ENCODE measurements at regions not wholly inside any gene's neighbourhood (a gene's known extent, or its start where the extent isn't known, plus 50 kb on each side); places are given as distances from the start of the nearest gene placed in this dataset.

DNA sequence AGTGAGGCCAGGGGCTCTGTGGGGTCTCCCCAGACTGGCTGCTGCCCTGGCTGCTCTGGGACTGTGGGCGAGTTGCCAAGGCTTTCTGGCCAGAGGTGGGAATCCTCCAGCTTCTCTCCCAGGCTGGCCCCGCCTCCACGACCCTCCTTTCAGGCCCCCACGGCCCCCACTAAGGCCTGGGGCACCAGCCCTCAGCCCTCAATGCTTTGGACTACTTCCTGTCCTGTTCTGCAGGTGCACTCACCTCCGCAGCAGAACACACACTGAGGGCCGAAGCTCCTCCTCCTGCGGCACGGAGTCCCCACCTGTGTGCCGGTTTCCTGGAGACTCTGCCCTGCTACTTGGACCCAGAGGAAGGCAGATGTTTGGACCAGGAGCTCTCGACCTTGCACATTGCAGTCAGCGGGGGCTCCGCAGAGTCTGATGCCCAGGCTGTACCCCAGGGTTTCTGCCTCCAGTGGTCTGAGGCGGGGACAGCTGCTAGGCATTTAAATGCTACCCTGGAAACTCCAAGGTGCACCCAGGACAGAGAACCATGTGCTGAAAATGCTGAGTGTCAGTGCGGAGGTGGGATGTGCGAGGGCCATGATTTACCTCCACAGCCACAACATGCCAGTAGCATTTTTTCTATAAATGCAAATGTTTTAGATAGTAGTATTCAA lies 223.8 kb downstream of the IRF8 start (continued):
- TF ChIP-seq, protein P1, sequence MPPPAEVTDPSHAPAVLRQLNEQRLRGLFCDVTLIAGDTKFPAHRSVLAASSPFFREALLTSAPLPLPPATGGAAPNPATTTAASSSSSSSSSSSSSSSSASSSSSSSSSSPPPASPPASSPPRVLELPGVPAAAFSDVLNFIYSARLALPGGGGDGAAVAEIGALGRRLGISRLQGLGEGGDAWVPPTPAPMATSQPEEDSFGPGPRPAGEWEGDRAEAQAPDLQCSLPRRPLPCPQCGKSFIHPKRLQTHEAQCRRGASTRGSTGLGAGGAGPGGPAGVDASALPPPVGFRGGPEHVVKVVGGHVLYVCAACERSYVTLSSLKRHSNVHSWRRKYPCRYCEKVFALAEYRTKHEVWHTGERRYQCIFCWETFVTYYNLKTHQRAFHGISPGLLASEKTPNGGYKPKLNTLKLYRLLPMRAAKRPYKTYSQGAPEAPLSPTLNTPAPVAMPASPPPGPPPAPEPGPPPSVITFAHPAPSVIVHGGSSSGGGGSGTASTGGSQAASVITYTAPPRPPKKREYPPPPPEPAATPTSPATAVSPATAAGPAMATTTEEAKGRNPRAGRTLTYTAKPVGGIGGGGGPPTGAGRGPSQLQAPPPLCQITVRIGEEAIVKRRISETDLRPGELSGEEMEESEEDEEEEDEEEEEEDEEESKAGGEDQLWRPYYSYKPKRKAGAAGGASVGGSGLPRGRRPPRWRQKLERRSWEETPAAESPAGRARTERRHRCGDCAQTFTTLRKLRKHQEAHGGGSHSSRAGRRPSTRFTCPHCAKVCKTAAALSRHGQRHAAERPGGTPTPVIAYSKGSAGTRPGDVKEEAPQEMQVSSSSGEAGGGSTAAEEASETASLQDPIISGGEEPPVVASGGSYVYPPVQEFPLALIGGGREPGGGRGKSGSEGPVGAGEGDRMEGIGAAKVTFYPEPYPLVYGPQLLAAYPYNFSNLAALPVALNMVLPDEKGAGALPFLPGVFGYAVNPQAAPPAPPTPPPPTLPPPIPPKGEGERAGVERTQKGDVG (CRISPR knock-in tag; IDR thresholded peaks at IDR 0.05) = no peak

DNA sequence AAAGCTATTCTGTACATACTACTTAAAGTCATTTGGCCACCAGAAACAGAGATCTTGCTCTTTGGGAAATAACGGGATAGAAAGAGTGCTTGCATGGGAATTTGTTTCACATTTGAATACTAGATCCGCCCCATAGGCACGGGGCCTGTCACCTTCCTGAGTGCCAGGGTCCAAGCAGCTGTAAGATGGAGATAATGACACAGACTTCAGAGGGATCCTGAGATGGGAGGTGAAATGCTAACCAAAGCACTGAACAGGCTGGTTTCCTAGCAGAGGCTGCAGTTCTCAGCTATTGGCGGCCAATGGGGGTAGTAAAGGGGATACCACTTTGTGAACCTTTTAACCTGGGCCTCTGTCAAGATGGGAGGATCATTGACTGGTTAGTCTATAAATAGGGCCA lies 225.4 kb downstream of the IRF8 start:
- no peak overlapping the region for H3K4me2 ChIP-seq (ENCODE audit: control insufficient read depth, insufficient read depth)
- H3K9me3 ChIP-seq (replicated peaks; ENCODE audit: control insufficient read depth, insufficient read depth, low read length) = no peaks in the 10 kb centered on the region
- ChIA-PET CTCF (interaction anchor here (1.1 kb wide), 1 partner anchor 51 kb away, joined by 4 read pairs; no protein-coding TSS in a partner anchor), RAD21 (ENCODE audit: unreplicated experiment) (no interaction called here), SMC1A (ENCODE audit: uncharacterized antibody, unreplicated experiment) (interaction anchor here (0.6 to 0.9 kb wide), 2 partner anchors 13 to 115 kb away, joined by 3 read pairs; no protein-coding TSS in a partner anchor), POLR2A (no interaction called here)
- H3K27me3 ChIP-seq (replicated peaks in 1 of 2; ENCODE audit: control insufficient read depth in 2 of 2, insufficient read depth in 2 of 2, low read length in 1 of 2) = peaks cover 0 to 4% of the 10 kb centered on the region in 2 experiments; a peak in 1 of 4 replicates
- 29% methylated on average over 4 of the region's 4 CpGs for WGBS (ENCODE audit: insufficient coverage, insufficient replicate concordance, low lambda C conversion rate, missing lambda C conversion rate)
- no peak for TF ChIP-seq RCOR1 (conservative IDR thresholded peaks at IDR 0.05; ENCODE audit: low read depth, low read length)
- no peak for TF ChIP-seq CBX5 (IDR thresholded peaks at IDR 0.05; ENCODE audit: low read depth)
- no peak for TF ChIP-seq SMC3 (IDR thresholded peaks at IDR 0.05; ENCODE audit: borderline replicate concordance, low read length)
- no peak for TF ChIP-seq MYC (IDR thresholded peaks at IDR 0.05; ENCODE audit: insufficient read depth, insufficient read length, insufficient replicate concordance, low read length, severe bottlenecking)
- TF ChIP-seq POLR2AphosphoS5 (IDR thresholded peaks at IDR 0.05; ENCODE audit: low read length) = no peak
- TF ChIP-seq SUZ12 (IDR thresholded peaks at IDR 0.05; ENCODE audit: unreplicated experiment) = no peak
- TF ChIP-seq TCF12 (IDR thresholded peaks at IDR 0.05; ENCODE audit: low read depth, low read length) = no peak
- TF ChIP-seq SREBF2 (IDR thresholded peaks at IDR 0.05; ENCODE audit: low read length) = no peak
- TF ChIP-seq RELA (IDR thresholded peaks at IDR 0.05; ENCODE audit: borderline replicate concordance, partially characterized antibody) = no peak
- no peak for TF ChIP-seq ZNF384 (IDR thresholded peaks at IDR 0.05; ENCODE audit: borderline replicate concordance, low read depth, low read length)
- no peak for TF ChIP-seq POLR2AphosphoS2 (IDR thresholded peaks at IDR 0.05; ENCODE audit: low read depth, low read length)
- no peak for TF ChIP-seq USF1 (IDR thresholded peaks at IDR 0.05; ENCODE audit: borderline replicate concordance, extremely low read length, insufficient read depth, low read depth, low read length)
- TF ChIP-seq, protein P2, sequence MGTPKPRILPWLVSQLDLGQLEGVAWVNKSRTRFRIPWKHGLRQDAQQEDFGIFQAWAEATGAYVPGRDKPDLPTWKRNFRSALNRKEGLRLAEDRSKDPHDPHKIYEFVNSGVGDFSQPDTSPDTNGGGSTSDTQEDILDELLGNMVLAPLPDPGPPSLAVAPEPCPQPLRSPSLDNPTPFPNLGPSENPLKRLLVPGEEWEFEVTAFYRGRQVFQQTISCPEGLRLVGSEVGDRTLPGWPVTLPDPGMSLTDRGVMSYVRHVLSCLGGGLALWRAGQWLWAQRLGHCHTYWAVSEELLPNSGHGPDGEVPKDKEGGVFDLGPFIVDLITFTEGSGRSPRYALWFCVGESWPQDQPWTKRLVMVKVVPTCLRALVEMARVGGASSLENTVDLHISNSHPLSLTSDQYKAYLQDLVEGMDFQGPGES (IDR thresholded peaks at IDR 0.05) = no peak
- no peaks in the 10 kb centered on the region for H4K20me1 ChIP-seq (ENCODE audit: control insufficient read depth, insufficient read depth)
- intact Hi-C loops (cut with micrococcal nuclease; ENCODE audit: unreplicated experiment) (no loop called here), in situ Hi-C loops (cut with MboI) (no loop called here)
- H3K36me3 ChIP-seq (ENCODE audit: control insufficient read depth in 2 of 2, insufficient read depth in 2 of 2, low read length in 1 of 2) = no peaks in the 10 kb centered on the region
- no TSS peak for BruUV-seq (replicated peaks)
- no peak overlapping the region for H3K9ac ChIP-seq (ENCODE audit: control insufficient read depth, insufficient read depth, low read length)
- no peaks in the 10 kb centered on the region for H3K4me1 ChIP-seq (ENCODE audit: control insufficient read depth, insufficient read depth, low read length)
- ATAC-seq (no peak), DNase-seq (ENCODE audit: low read depth, low spot score) (no peak), FAIRE-seq (no peak)
- H2AFZ ChIP-seq (ENCODE audit: control insufficient read depth, low read depth, low read length) = no peak overlapping the region
- no peaks in the 10 kb centered on the region for H3K79me2 ChIP-seq (ENCODE audit: control insufficient read depth, insufficient read depth, low read length)
- H3K4me3 ChIP-seq = no peak overlapping the region
- H3K27ac ChIP-seq (ENCODE audit: control insufficient read depth, insufficient read depth) = no peak overlapping the region

Data from GM12878 (cell line).